ENCODE measurements at regions not wholly inside any gene's neighbourhood (a gene's known extent, or its start where the extent isn't known, plus 50 kb on each side); places are given as distances from the start of the nearest gene placed in this dataset.
A peak's percentile ranks its signal among the peaks of the same experiment; 100 is the strongest.

- peak; percentile 75 for DNase-seq
Measured at GRCh38 chr2:238793306-238793705, 54.6 kb upstream of the TWIST2 start.

GRCh38 chr2:238793801-238794449, 54.0 kb upstream of the TWIST2 start:
- peak; percentile 13 for DNase-seq

GRCh38 chr2:238796223-238796885, 51.5 kb upstream of the TWIST2 start:
- DNase-seq = no peak

GRCh38 chr2:238797537-238797936, 50.3 kb upstream of the TWIST2 start:
- DNase-seq = no peak

Measured in fibroblast of skin of scalp (primary cell).